ENCODE measurements at regions not wholly inside any gene's neighbourhood (a gene's known extent, or its start where the extent isn't known, plus 50 kb on each side); places are given as distances from the start of the nearest gene placed in this dataset.

- DNase-seq (ENCODE audit: low spot score): no peak
Measured at GRCh38 chr11:107221748-107222285, 203.5 kb upstream of the GUCY1A2 start.

GRCh38 chr11:107218123-107219013 lies 200.1 kb upstream of the GUCY1A2 start:
- no peak for DNase-seq (ENCODE audit: low spot score)

- no peak for DNase-seq (ENCODE audit: low spot score)
Measured at GRCh38 chr11:107217444-107217843, 199.2 kb upstream of the GUCY1A2 start.

GRCh38 chr11:107215010-107215409 lies 196.7 kb upstream of the GUCY1A2 start:
- DNase-seq (ENCODE audit: low spot score): no peak

GRCh38 chr11:107203656-107204055 lies 185.4 kb upstream of the GUCY1A2 start:
- no peak for DNase-seq (ENCODE audit: low spot score)

- DNase-seq (ENCODE audit: low spot score): no peak
Measured at GRCh38 chr11:107202241-107202640, 184.0 kb upstream of the GUCY1A2 start.

GRCh38 chr11:107198490-107199007 lies 180.3 kb upstream of the GUCY1A2 start:
- no peak for DNase-seq (ENCODE audit: low spot score)

- no peak for DNase-seq (ENCODE audit: low spot score)
Measured at GRCh38 chr11:107197932-107198331, 179.7 kb upstream of the GUCY1A2 start.

GRCh38 chr11:107196732-107197131 lies 178.5 kb upstream of the GUCY1A2 start:
- DNase-seq (ENCODE audit: low spot score): no peak

GRCh38 chr11:107184986-107185385 lies 166.7 kb upstream of the GUCY1A2 start:
- DNase-seq (ENCODE audit: low spot score): no peak

- DNase-seq (ENCODE audit: low spot score): no peak
Measured at GRCh38 chr11:107183953-107184352, 165.7 kb upstream of the GUCY1A2 start.

- no peak for DNase-seq (ENCODE audit: low spot score)
Measured at GRCh38 chr11:107182978-107183377, 164.7 kb upstream of the GUCY1A2 start.

- DNase-seq (ENCODE audit: low spot score): no peak
Measured at GRCh38 chr11:107180236-107180635, 162.0 kb upstream of the GUCY1A2 start.

GRCh38 chr11:107179829-107180228 lies 161.6 kb upstream of the GUCY1A2 start:
- no peak for DNase-seq (ENCODE audit: low spot score)

- DNase-seq (ENCODE audit: low spot score): no peak
Measured at GRCh38 chr11:107177106-107177477, 158.8 kb upstream of the GUCY1A2 start.

GRCh38 chr11:107176148-107177105 lies 158.2 kb upstream of the GUCY1A2 start:
- no peak for DNase-seq (ENCODE audit: low spot score)

GRCh38 chr11:107174856-107175255 lies 156.6 kb upstream of the GUCY1A2 start:
- DNase-seq (ENCODE audit: low spot score): no peak

- no peak for DNase-seq (ENCODE audit: low spot score)
Measured at GRCh38 chr11:107172996-107173395, 154.7 kb upstream of the GUCY1A2 start.

GRCh38 chr11:107157809-107158187 lies 139.5 kb upstream of the GUCY1A2 start:
- DNase-seq (ENCODE audit: low spot score): no peak

GRCh38 chr11:107157146-107157808 lies 139.0 kb upstream of the GUCY1A2 start:
- no peak for DNase-seq (ENCODE audit: low spot score)

GRCh38 chr11:107151579-107151978 lies 133.3 kb upstream of the GUCY1A2 start:
- DNase-seq (ENCODE audit: low spot score): no peak

- no peak for DNase-seq (ENCODE audit: low spot score)
Measured at GRCh38 chr11:107151158-107151557, 132.9 kb upstream of the GUCY1A2 start.
